SK-N-SH (cell line): ENCODE measurements at regions not wholly inside any gene's neighbourhood (a gene's known extent, or its start where the extent isn't known, plus 50 kb on each side); places are given as distances from the start of the nearest gene placed in this dataset.

Experiments used
- CTCF ChIP-seq: fragments of 200-600 bp; sonication (generic); IDR thresholded peaks from 2 replicates; pipeline ENCODE4 v1.6.1; 2017; ENCODE audit warnings: antibody characterized with exemption, mild to moderate bottlenecking, moderate library complexity
- ELF1 ChIP-seq: IDR thresholded peaks from 2 replicates; pipeline ENCODE4 v1.4.0; 2012
- EZH2phosphoT487 ChIP-seq: fragments of 200-600 bp; sonication (generic); IDR thresholded peaks from 2 replicates; pipeline ENCODE4 v1.6.1; 2017; ENCODE audit warnings: low read depth, mixed run types, mild to moderate bottlenecking, antibody characterized with exemption, moderate library complexity, borderline replicate concordance
- MXI1 ChIP-seq: IDR thresholded peaks from 2 replicates; pipeline ENCODE4 v1.6.1; 2012; ENCODE audit warnings: mild to moderate bottlenecking, low read depth, low read length, improper control_type of control experiment
- POLR2AphosphoS5 ChIP-seq: IDR thresholded peaks from 2 replicates; pipeline ENCODE4 v1.6.1; 2012; ENCODE audit warnings: low read depth, low read length
- REST ChIP-seq: IDR thresholded peaks from 2 replicates; pipeline ENCODE4 v1.6.1; 2012; ENCODE audit warnings: mild to moderate bottlenecking, low read depth, low read length, moderate library complexity
- SIN3A ChIP-seq: IDR thresholded peaks from 2 replicates; pipeline ENCODE4 v1.6.1; 2012; ENCODE audit warnings: low read depth, mild to moderate bottlenecking, low read length, moderate library complexity, borderline replicate concordance
- TCF12 ChIP-seq: IDR thresholded peaks from 2 replicates; pipeline ENCODE4 v1.4.0; 2012
- USF2 ChIP-seq: fragments of 150-350 bp; IDR thresholded peaks from 2 replicates; pipeline ENCODE4 v1.6.1; 2017; ENCODE audit warnings: antibody characterized with exemption, low read length, low read depth, borderline replicate concordance
- ZBTB33 ChIP-seq: IDR thresholded peaks from 2 replicates; pipeline ENCODE4 v1.4.0; 2012; ENCODE audit warnings: low read depth, borderline replicate concordance

- TF ChIP-seq ELF1, result no peak
- TF ChIP-seq POLR2AphosphoS5, result no peak
- TF ChIP-seq CTCF, result no peak
- TF ChIP-seq REST, result no peak
- no peak for TF ChIP-seq MXI1
- TF ChIP-seq TCF12, result no peak
- TF ChIP-seq SIN3A, result no peak
- TF ChIP-seq EZH2phosphoT487, result no peak
- TF ChIP-seq ZBTB33, result no peak
- no peak for TF ChIP-seq USF2
Observed at GRCh38 chr16:87177673-87178072, 139.5 kb downstream of the C16orf95 start.
